GM23248 (cell line): ENCODE measurements at regions not wholly inside any gene's neighbourhood (a gene's known extent, or its start where the extent isn't known, plus 50 kb on each side); places are given as distances from the start of the nearest gene placed in this dataset.

ENCODE experiments used
- EZH2 ChIP-seq: fragments of 200-600 bp; sonication (generic); IDR thresholded peaks from 2 replicates; pipeline ENCODE4 v1.6.1; 2018; ENCODE audit warnings: antibody characterized with exemption, mild to moderate bottlenecking; ENCODE audit not compliant: insufficient read depth, poor library complexity, severe bottlenecking
- EZH2phosphoT487 ChIP-seq: fragments of 200-600 bp; sonication (generic); IDR thresholded peaks from 2 replicates; pipeline ENCODE4 v1.6.1; 2018; ENCODE audit warnings: antibody characterized with exemption, moderate library complexity, mild to moderate bottlenecking, low read depth; ENCODE audit not compliant: insufficient read depth

- TF ChIP-seq EZH2, result no peak
- no peak for TF ChIP-seq EZH2phosphoT487
Observed at GRCh38 chr14:53807542-53807941, 149.1 kb downstream of the BMP4 start.
